ENCODE measurements at regions not wholly inside any gene's neighbourhood (a gene's known extent, or its start where the extent isn't known, plus 50 kb on each side); places are given as distances from the start of the nearest gene placed in this dataset.

GRCh38 chr7:109476409-109476808 is 906.7 kb downstream of the DNAJB9 start:
- no peak for TF ChIP-seq ZNF423 (tag by site-specific recombination; IDR thresholded peaks at IDR 0.05)
- no peak for TF ChIP-seq ZNF473 (tag by site-specific recombination; IDR thresholded peaks at IDR 0.05)
- TF ChIP-seq ZNF48 (tag by site-specific recombination; IDR thresholded peaks at IDR 0.05), result no peak
- TF ChIP-seq ZFP37 (tag by site-specific recombination; IDR thresholded peaks at IDR 0.05), result no peak
- no peak for TF ChIP-seq GLI2 (tag by site-specific recombination; IDR thresholded peaks at IDR 0.05; ENCODE audit: borderline replicate concordance, low read depth)
- TF ChIP-seq ZNF211 (tag by site-specific recombination; IDR thresholded peaks at IDR 0.05; ENCODE audit: low read depth), result no peak
- no peak for TF ChIP-seq ZNF23 (tag by site-specific recombination; IDR thresholded peaks at IDR 0.05; ENCODE audit: borderline replicate concordance)
- no peak for TF ChIP-seq ZNF302 (tag by site-specific recombination; IDR thresholded peaks at IDR 0.05; ENCODE audit: low read depth)
- TF ChIP-seq, protein P1, sequence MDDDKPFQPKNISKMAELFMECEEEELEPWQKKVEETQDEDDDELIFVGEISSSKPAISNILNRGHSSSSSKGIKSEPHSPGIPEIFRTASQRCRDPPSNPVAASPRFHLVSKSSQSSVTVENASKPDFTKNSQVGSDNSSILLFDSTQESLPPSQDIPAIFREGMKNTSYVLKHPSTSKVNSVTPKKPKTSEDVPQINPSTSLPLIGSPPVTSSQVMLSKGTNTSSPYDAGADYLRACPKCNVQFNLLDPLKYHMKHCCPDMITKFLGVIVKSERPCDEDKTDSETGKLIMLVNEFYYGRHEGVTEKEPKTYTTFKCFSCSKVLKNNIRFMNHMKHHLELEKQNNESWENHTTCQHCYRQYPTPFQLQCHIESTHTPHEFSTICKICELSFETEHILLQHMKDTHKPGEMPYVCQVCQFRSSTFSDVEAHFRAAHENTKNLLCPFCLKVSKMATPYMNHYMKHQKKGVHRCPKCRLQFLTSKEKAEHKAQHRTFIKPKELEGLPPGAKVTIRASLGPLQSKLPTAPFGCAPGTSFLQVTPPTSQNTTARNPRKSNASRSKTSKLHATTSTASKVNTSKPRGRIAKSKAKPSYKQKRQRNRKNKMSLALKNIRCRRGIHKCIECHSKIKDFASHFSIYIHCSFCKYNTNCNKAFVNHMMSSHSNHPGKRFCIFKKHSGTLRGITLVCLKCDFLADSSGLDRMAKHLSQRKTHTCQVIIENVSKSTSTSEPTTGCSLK (tag by site-specific recombination; IDR thresholded peaks at IDR 0.05), result no peak
- no peak for TF ChIP-seq ZNF221 (tag by site-specific recombination; IDR thresholded peaks at IDR 0.05; ENCODE audit: borderline replicate concordance)
- TF ChIP-seq, protein P2, sequence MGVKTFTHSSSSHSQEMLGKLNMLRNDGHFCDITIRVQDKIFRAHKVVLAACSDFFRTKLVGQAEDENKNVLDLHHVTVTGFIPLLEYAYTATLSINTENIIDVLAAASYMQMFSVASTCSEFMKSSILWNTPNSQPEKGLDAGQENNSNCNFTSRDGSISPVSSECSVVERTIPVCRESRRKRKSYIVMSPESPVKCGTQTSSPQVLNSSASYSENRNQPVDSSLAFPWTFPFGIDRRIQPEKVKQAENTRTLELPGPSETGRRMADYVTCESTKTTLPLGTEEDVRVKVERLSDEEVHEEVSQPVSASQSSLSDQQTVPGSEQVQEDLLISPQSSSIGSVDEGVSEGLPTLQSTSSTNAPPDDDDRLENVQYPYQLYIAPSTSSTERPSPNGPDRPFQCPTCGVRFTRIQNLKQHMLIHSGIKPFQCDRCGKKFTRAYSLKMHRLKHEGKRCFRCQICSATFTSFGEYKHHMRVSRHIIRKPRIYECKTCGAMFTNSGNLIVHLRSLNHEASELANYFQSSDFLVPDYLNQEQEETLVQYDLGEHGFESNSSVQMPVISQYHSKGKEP (tag by site-specific recombination; IDR thresholded peaks at IDR 0.05), result no peak
- no peak for TF ChIP-seq WT1 (tag by site-specific recombination; IDR thresholded peaks at IDR 0.05)
- no peak for TF ChIP-seq ZNF692 (tag by site-specific recombination; IDR thresholded peaks at IDR 0.05)
- no peak for TF ChIP-seq ZNF513 (tag by site-specific recombination; IDR thresholded peaks at IDR 0.05)
- TF ChIP-seq SP7 (tag by site-specific recombination; IDR thresholded peaks at IDR 0.05), result no peak
- no peak for TF ChIP-seq SALL2 (tag by site-specific recombination; IDR thresholded peaks at IDR 0.05; ENCODE audit: borderline replicate concordance)
- no peak for TF ChIP-seq KLF16 (tag by site-specific recombination; IDR thresholded peaks at IDR 0.05)
- no peak for TF ChIP-seq ZNF843 (tag by site-specific recombination; IDR thresholded peaks at IDR 0.05)
- no peak for TF ChIP-seq ZEB2 (tag by site-specific recombination; IDR thresholded peaks at IDR 0.05)
- H3K4me1 ChIP-seq (ENCODE audit: control insufficient read depth, insufficient read depth, low read length), result no peaks in the 10 kb centered on the region
- no peaks in the 10 kb centered on the region for H3K36me3 ChIP-seq (ENCODE audit: control insufficient read depth in 2 of 2, insufficient read depth in 1 of 2, low read length in 2 of 2)
- H3K9me3 ChIP-seq (ENCODE audit: control insufficient read depth, insufficient read depth, low read depth, low read length), result no peaks in the 10 kb centered on the region
- ChIA-PET CTCF (no interaction called here), POLR2A (no interaction called here)
- no peak overlapping the region for H3K27ac ChIP-seq (ENCODE audit: extremely low read depth, low read depth, low read length)
- H3K4me3 ChIP-seq (ENCODE audit: low read depth, low read length), result no peak overlapping the region

DNA sequence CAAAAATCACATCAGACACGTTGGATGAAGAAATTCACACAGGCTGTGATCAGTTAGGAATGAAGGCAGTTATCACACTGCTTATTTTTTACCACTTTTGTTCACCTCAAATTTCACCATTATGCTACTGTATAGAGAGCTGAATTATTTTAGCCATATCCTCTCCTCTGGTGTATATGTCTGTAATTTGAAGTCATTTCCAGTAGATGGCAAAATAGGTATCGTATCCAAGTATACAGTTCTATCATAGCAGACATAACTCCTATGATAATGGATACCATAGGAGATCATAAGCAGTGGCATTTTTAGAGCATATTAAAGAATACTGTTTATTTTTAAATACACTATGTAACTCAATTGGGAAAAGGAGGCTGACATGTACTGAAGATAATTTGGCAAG is 909.7 kb downstream of the DNAJB9 start:
- H3K9me3 ChIP-seq (ENCODE audit: control insufficient read depth, insufficient read depth, low read depth, low read length), result no peaks in the 10 kb centered on the region
- H3K36me3 ChIP-seq (ENCODE audit: control insufficient read depth in 2 of 2, insufficient read depth in 1 of 2, low read length in 2 of 2), result no peaks in the 10 kb centered on the region
- CTCF ChIA-PET, result no interaction called here
- H3K27ac ChIP-seq (ENCODE audit: extremely low read depth, low read depth, low read length), result no peak overlapping the region
- POLR2A ChIA-PET, result no interaction called here
- no peak overlapping the region for H3K4me3 ChIP-seq (ENCODE audit: low read depth, low read length)
- no peaks in the 10 kb centered on the region for H3K4me1 ChIP-seq (ENCODE audit: control insufficient read depth, insufficient read depth, low read length)
- TF ChIP-seq KLF1 (tag by site-specific recombination; IDR thresholded peaks at IDR 0.05) (no peak), ZNF830 (tag by site-specific recombination; IDR thresholded peaks at IDR 0.05; ENCODE audit: low read depth) (no peak), ZNF157 (tag by site-specific recombination; IDR thresholded peaks at IDR 0.05) (no peak), ZNF704 (tag by site-specific recombination; IDR thresholded peaks at IDR 0.05) (no peak), ZXDB (tag by site-specific recombination; IDR thresholded peaks at IDR 0.05) (no peak), RBAK (tag by site-specific recombination; IDR thresholded peaks at IDR 0.05) (no peak)
